GM12878 (cell line): ENCODE measurements at regions not wholly inside any gene's neighbourhood (a gene's known extent, or its start where the extent isn't known, plus 50 kb on each side); places are given as distances from the start of the nearest gene placed in this dataset.

ENCODE experiments used
- CBX5 ChIP-seq: sonication (generic); IDR thresholded peaks from 2 replicates; pipeline ENCODE4 v1.6.1; 2016; ENCODE audit warnings: low read depth, moderate library complexity, mild to moderate bottlenecking, inconsistent platforms
- CREM ChIP-seq: IDR thresholded peaks from 2 replicates; pipeline ENCODE4 v1.6.1; 2014; ENCODE audit warnings: antibody characterized with exemption, low read depth
- ETV6 ChIP-seq, 2 experiments: fragments of 450-650 bp in 1 of 2; IDR thresholded peaks in 1 of 2; conservative IDR thresholded peaks in 1 of 2; 2 replicates each; pipeline ENCODE4 v1.6.1; 2014; ENCODE audit warnings: antibody characterized with exemption in 1 of 2, borderline replicate concordance in 1 of 2, low read depth in 1 of 2, mild to moderate bottlenecking in 1 of 2, moderate library complexity in 1 of 2
- HDAC2 ChIP-seq: fragments of 200-600 bp; sonication (generic); IDR thresholded peaks from 2 replicates; pipeline ENCODE4 v1.6.1; 2017
- SIN3A ChIP-seq: IDR thresholded peaks from 2 replicates; pipeline ENCODE4 v1.6.1; 2012; ENCODE audit warnings: low read depth, low read length, improper control_type of control experiment
- SUZ12 ChIP-seq: fragments of 200-600 bp; sonication (generic); IDR thresholded peaks from one replicate; pipeline ENCODE4 v1.6.1; 2018; ENCODE audit warnings: antibody characterized with exemption, mild to moderate bottlenecking; ENCODE audit not compliant: unreplicated experiment
- WRNIP1 ChIP-seq: IDR thresholded peaks from 2 replicates; pipeline ENCODE4 v1.6.1; 2011; ENCODE audit warnings: low read depth, low read length, improper control_type of control experiment, borderline replicate concordance
- TF ChIP-seq, protein P1 (sequence below): IDR thresholded peaks from 2 replicates; pipeline ENCODE4 v1.6.1; 2011; ENCODE audit warnings: low read depth, mild to moderate bottlenecking, low read length, moderate library complexity, borderline replicate concordance; ENCODE audit errors: extremely low read depth
- TF ChIP-seq, protein P2 (sequence below): fragments of 450-650 bp; IDR thresholded peaks from 2 replicates; pipeline ENCODE4 v1.6.1; 2017; ENCODE audit warnings: mild to moderate bottlenecking, moderate library complexity

DNA sequence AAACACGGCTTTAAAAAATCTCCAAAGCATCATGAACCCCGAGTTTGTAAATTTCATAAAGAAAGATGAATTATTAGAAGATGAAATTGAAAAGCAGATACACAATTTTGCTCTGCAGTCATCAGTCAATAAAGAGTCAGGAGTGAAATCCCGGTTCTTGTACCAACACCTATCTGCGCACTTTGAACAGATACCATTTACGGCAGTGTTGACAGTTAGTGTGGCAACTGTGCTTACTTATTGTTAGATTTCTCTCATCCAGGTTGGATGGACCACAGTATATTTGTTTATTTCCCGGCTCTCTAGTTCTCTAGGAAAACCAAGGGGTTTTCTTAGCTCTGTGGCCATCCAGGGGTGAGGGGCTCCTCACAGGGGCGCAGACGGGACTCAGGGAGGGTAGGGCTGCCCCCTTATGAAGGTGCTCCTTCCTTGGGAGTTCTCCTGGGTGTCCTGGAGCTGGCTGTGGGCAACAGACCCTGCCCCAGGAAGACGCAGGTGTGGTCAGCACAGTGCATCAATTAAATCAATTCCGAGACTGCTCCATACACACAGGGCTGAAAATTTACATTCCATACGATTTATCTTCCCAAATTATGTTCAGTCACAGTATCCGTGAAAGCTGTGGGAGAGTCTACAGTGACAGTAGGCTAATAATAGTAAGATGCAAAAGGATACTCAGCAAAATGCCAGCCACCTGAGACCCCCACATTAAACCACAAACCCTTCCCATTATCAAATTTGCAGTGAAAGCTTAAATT is 107.0 kb upstream of the C1QTNF9B start (continued):
- TF ChIP-seq SUZ12 (no peak), WRNIP1 (no peak), CREM (no peak), ETV6 (conservative IDR thresholded peaks at IDR 0.05 in 1 of 2, IDR thresholded peaks at IDR 0.05 in 1 of 2; ENCODE audit: borderline replicate concordance in 1 of 2, low read depth in 1 of 2) (no peak), CBX5 (no peak), SIN3A (no peak), HDAC2 (no peak)
- TF ChIP-seq, protein P1, sequence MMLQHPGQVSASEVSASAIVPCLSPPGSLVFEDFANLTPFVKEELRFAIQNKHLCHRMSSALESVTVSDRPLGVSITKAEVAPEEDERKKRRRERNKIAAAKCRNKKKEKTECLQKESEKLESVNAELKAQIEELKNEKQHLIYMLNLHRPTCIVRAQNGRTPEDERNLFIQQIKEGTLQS, result no peak
- TF ChIP-seq, protein P2, sequence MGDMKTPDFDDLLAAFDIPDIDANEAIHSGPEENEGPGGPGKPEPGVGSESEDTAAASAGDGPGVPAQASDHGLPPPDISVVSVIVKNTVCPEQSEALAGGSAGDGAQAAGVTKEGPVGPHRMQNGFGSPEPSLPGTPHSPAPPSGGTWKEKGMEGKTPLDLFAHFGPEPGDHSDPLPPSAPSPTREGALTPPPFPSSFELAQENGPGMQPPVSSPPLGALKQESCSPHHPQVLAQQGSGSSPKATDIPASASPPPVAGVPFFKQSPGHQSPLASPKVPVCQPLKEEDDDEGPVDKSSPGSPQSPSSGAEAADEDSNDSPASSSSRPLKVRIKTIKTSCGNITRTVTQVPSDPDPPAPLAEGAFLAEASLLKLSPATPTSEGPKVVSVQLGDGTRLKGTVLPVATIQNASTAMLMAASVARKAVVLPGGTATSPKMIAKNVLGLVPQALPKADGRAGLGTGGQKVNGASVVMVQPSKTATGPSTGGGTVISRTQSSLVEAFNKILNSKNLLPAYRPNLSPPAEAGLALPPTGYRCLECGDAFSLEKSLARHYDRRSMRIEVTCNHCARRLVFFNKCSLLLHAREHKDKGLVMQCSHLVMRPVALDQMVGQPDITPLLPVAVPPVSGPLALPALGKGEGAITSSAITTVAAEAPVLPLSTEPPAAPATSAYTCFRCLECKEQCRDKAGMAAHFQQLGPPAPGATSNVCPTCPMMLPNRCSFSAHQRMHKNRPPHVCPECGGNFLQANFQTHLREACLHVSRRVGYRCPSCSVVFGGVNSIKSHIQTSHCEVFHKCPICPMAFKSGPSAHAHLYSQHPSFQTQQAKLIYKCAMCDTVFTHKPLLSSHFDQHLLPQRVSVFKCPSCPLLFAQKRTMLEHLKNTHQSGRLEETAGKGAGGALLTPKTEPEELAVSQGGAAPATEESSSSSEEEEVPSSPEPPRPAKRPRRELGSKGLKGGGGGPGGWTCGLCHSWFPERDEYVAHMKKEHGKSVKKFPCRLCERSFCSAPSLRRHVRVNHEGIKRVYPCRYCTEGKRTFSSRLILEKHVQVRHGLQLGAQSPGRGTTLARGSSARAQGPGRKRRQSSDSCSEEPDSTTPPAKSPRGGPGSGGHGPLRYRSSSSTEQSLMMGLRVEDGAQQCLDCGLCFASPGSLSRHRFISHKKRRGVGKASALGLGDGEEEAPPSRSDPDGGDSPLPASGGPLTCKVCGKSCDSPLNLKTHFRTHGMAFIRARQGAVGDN, result no peak
